GM12891 (cell line): ENCODE measurements at regions not wholly inside any gene's neighbourhood (a gene's known extent, or its start where the extent isn't known, plus 50 kb on each side); places are given as distances from the start of the nearest gene placed in this dataset.

ENCODE experiments used
- POLR2A ChIP-seq: IDR thresholded peaks from 2 replicates; pipeline ENCODE4 v1.6.1; 2011; ENCODE audit warnings: low read depth, low read length, control low read depth
- POLR2AphosphoS5 ChIP-seq: IDR thresholded peaks from 2 replicates; pipeline ENCODE4 v1.6.1; 2011; ENCODE audit warnings: low read depth, low read length, control low read depth
- POU2F2 ChIP-seq: IDR thresholded peaks from 2 replicates; pipeline ENCODE4 v1.6.1; 2011; ENCODE audit warnings: low read depth, mild to moderate bottlenecking, control low read depth, low read length, moderate library complexity
- TAF1 ChIP-seq: IDR thresholded peaks from 2 replicates; pipeline ENCODE4 v1.6.1; 2011; ENCODE audit warnings: low read depth, low read length, control low read depth

GRCh38 chr5:54667136-54667535, 149.6 kb downstream of the SNX18 start:
- no peak for TF ChIP-seq POLR2AphosphoS5
- no peak for TF ChIP-seq POLR2A
- no peak for TF ChIP-seq TAF1
- TF ChIP-seq POU2F2: no peak
